8988T (cell line): ENCODE measurements at regions not wholly inside any gene's neighbourhood (a gene's known extent, or its start where the extent isn't known, plus 50 kb on each side); places are given as distances from the start of the nearest gene placed in this dataset.

Experiments
- DNase-seq: peaks from one replicate; pipeline ENCODE4 v3.0.0; 2011

DNA sequence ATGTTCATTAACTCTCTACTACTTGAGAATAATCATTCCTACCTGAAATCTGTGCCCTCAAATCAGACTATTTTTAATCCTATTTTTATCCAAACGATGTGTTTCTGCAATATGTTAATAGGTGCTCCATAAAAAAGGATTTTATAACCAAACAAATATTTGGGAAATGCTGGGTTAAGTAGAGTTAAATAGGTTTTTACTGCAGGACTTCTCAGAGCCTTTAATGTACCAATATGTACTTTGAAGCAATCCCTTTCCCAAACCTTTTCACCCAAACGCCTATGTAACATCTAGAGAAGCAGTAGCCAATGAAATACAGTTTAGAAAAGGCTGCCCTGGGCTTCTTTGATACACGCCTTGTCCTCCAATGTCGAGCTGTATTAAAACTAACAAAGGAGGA, 182.5 kb downstream of the SP3 start:
- no peak for DNase-seq

DNA sequence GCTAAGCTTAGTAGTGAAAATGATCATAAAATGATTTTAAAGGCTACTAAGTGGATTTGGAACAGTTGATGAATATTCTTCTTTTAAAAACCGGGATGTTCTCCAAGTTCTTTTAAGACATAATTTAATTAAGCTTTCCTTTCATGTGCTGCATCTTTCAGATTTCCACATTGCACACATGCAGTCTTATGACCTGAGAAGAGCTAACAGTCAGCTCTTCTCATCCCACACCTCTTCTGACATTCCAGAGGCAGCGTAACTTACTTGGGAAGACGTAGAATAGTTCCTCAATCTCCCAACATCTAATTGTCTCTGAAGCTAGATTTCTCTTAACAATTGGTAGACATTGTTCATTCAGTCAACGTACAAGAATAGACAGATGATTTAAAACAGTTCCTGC, 181.8 kb downstream of the SP3 start:
- no peak for DNase-seq

DNA sequence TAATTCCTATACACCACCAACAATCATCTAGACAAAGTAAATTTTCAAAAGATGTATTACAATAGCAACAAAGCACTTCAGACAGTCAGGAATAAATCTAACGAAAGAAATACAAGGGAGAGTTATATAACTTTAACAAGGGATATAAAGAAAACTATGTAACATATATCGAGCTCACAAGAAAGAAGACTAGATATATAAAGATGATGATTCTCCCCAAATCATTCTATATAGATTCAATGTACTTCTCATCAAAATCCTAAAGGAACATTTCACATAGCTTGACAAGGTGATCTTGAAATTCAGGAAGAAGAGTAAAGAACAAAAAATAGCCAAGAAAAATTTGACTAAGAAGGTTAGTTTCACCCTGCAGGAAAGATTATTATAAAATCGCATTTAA, 179.4 kb downstream of the SP3 start:
- no peak for DNase-seq

DNA sequence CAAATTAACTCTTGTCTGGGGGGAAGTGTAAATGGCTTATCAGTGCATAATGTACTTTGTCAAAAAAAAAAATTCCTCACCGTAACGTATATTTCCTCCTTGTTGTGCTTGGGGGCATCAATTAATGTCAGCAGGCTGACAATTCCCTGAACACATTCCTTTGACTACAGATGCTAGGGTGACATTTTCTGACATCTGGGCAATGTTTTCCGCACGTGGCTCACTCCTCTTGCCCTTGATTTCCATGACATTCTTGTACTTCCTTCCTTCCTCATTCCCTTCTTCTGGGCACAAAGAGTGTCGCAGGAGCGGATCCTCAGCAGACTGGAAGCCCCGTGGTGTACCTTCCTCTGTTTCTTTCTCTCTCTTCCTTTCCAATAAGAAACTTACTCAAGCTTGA, 173.7 kb downstream of the SP3 start:
- DNase-seq = no peak

DNA sequence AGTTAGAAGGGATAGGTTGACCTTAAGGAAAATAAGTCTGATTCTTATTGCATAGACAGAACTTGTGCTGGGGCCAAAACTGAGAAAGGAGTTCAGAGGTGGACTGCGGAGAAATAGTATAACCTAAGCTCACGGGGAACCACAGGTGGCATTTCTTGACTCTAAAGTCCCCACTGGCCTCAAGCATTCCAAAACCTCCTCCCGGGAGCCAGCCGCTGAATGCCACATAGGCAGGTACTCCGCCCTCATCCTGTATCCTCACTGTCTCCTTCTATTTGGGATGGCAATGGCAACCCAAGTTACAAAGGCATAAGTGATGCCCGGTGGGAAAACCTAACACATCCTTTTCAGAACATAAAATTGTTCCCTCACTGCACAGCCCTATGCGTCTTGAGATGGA, 173.0 kb downstream of the SP3 start:
- DNase-seq = no peak

DNA sequence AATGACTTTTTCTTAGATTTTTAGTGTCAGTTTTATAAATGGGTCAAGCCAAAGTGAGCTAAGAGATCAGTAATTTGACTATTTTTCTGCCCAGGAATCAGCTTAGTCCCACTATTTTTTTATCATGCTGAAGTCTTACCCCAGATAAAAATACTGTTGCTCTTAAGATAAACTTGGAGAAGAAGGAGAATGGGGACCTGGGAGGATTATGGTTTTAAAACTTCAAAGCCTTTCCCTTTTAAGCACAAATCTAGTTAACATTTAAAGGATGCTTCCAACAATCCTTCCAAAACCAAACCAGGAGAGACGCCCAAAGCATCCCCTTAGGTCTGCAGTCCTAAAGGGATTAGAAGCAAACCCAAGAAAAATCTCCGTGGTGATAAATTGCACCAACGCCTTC, 172.4 kb downstream of the SP3 start:
- no peak for DNase-seq

DNA sequence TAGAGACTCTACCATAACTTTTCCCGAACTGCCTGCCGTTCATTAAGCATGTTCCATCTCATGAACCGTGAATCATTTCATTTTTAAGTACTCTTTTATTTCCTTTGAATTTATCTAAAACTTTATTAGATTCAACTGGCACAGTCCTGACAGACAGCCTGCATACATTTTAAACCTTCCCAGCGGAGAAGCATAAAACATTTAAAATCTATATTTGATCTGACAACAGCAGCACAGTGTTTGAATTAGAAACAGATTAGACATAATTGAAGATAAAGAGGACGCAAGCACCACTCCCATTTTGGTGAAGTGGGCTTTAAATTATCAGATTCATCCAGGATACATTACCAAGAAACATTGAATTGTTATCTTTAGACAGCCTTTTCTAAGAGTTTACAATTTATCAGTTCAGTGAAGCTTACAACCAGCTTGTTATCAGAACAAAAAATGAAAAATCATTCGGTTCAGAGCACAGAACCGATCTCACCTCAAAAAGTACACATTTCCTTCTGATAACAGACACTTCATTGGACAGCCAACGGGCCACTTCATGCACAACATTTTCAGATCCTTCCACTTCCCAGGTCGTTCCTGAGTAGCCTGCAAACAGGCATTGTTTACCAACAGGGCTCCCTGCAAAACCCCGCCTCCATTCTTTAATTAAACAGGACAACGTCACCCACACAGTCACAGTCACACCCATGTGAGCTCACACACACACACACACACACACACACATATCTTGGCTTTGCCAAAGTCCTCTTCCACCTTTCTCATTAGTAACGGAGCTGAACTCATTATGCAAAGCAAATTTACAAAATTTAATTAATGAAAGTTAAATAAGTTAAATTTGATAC, 171.2 kb downstream of the SP3 start:
- no peak for DNase-seq

DNA sequence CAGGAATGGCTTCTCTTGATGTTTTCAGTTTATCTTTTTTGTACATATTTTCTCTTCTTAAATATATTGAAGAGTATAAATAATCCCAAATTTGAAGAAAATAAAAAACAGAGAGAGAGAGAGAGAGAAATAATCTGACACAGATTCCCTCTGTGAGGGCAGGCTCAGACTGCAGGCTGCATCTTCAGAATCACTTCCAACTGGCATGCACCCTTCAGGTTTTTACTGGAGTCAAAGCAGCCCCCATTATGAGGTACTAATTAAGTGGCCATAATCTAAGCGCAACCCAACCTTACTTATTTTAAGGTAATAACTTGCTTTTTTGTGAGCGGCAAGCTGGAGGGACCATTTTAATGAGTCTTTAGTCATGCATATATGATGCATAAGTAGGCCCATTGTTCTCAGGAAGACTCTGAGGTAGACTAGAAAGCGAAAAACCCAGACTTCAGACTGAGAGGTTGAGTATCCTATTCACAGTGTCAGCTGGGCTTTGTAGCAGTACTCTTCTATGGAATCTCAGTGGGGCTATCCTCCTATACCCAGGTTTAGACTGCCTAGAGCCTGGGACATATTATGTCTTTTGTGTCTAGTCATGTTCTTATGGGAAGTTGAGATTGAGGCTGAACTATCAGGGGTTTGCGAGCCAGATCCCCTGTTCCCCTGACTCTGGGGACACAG, 167.4 kb downstream of the SP3 start:
- no peak for DNase-seq

DNA sequence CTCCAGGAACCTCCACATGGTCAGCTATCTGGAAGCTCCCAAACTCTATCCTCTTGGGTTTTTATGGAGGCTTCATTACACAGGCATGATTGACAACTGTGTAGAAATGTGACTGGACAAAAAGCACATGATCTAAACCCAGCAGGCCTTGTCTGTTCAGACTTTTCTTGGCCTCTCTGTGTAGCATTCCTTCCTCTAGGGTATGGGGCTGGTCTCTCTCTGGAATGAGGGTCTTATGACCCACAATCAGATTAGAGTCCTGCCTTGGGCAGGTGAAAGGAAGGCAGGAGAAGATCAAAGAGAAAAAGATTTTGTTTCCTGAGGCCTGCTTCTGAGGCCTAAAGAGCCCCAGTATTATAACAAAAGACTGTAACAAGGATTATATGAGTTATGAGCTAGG, 162.7 kb downstream of the SP3 start:
- no peak for DNase-seq

DNA sequence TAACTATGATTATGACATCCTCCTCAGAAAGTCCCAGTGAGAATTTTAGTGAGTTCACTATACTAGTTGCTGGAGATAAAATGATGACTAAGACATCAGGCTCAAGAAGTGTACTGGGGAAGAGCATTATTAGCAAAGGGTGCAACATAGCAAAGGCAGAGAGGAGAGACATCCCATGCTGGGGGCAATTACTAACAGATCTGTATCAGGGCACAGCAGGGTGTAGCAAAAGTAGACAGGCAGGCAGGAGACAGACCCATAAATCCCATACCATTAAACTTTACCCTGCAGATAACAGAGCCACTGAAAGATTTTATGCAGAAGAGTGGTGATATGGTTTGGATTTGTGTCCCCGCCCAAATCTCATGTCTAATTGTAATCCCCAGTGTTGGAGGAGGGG, 161.7 kb downstream of the SP3 start:
- no peak for DNase-seq

DNA sequence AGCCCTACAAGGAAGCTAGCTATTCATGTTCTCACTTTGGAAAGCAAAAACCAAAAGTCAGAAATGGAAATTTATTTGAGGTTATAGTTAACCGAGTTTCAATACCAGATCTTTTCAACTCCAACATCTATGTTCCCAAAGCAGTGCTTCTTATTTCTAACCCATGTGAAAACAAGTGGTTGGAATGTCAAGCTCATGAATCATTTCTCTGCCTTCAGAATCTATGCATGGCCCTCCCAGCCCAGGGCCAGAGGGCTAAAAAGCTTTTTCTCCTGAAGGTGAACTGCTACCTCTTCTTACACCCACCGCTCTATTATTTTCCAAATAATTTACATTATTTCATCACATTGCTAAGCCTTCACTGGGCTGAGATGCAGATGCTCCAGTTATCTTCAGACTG, 158.4 kb downstream of the SP3 start:
- no peak for DNase-seq

DNA sequence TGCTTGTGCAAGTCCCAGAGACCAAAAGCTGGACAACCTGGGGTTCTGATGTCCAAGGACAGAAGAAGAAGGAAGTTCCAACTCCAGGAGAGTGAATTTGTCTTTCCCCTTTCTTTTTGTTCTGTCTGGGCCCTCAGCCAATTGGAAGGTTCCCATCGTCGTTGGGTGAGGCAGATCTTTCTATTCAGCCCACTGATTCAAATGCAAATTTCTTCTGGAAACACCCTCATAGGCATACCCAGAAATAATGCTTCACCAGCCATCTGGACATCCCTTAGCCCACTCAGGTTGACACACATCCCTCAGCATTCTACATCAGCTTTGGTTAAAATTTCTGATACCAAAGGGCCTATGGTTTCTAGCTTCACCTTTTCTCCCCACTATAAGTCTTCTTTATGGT, 156.5 kb downstream of the SP3 start:
- no peak for DNase-seq

DNA sequence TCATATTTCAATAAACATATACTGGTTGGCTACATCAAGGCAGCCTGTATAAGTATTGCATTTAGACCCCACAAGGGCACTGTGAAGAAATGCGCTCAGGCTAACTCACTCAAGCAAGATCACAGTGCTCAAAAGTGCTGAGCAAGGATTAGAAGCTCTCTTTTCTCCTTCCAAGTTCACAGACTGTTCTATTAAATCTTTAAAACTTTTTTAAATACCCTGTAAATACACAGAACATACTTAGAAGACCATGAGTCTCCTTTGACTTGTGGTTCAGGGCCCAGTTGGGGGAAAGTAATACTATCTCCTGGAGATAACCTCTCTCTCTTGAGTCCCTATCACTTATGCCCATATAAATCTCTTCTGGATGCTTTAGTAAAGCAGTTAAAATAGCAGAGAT, 152.9 kb downstream of the SP3 start:
- no peak for DNase-seq

DNA sequence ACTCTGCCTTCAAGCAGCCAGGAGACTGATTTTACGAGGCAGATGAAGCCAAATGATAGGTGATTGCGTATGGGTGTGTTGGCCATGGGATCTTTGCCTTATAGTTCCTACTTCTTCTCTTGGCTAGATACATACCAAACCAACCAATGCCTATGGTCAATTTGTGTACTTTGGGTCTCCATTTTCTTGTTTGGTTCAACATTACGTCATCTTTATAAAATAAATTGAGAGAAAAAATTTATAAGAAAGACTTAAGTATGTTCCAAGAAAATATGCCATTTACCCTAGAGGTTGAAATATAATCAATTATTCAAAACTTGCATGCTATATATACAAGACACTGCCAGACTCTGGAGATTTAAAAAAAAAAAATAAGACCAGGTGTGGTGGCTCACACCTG, 150.9 kb downstream of the SP3 start:
- no peak for DNase-seq

DNA sequence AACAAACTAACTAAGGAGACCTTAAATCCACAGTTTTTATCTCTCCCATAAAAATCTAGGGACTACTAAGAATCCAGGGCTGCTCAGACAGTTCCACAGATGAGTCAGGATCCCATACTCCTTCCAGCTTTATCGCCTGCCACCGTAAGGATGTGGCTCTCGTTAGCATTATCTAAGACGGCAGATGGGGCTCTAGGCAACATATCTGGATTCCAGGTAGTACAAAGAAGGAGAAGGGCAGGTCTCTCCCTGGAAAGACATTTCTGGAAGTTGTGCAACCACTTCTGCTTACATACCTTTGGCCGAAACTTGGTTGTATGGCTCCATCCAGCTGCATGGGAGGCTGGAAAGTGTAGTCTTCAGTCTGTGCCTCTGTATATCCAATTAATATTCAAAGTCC, 149.4 kb downstream of the SP3 start:
- DNase-seq = no peak

DNA sequence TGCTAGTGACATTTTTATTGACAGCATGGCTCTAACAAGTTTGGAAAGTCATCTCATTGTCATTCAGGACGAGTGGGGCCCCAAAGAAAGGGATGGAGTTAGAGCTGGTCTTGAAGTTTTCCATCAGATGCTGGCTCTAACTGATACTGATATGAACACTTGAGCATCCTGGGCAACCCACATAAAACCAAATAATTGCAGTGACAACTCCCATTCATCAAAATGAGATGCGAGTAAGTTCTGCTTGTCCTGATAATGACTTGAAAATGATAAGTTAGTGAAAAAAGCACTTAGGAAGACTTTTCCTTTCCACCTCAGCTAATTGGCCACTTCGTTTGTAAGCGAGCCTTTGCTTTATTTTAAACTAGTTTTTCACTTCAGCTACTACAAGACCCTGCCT, 147.6 kb downstream of the SP3 start:
- DNase-seq = no peak

DNA sequence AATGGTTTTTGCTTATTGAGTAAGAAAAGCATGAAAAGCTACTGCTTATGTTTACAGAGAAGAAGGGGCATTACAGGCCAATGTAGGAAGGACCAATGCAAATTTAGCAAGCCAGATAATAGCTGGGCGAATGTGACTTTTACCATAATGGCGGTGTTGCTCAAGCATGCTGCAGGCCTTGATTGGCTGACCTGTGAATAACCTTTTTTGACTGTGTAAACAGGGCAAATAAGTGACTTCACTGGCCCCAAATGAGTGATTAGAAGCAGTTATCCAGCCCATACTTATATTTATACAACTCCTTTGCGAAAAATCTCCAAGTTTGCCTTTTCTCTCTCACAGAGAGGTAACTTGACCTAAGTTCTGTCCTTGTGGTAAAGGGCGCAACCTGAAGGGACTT, 146.9 kb downstream of the SP3 start:
- DNase-seq = no peak

DNA sequence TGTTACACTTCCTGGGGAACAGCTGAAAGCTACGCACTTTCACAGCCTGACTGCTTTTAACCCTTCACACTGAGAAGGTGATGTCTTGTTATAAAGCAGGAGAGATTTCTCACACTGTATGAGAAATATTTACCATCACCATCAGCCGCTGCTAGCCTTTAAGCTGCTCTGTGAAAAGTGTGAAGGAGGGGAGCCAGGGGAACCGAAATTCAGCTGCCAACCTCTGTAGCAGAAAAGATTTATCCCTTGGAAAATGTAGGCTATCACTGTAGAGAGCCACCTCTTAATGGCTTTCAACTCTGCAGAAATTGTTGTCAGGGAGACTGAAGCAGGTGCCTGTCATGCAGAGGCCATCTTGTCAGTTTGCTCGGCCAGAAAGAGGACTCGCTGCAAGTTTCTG, 145.3 kb downstream of the SP3 start:
- no peak for DNase-seq

DNA sequence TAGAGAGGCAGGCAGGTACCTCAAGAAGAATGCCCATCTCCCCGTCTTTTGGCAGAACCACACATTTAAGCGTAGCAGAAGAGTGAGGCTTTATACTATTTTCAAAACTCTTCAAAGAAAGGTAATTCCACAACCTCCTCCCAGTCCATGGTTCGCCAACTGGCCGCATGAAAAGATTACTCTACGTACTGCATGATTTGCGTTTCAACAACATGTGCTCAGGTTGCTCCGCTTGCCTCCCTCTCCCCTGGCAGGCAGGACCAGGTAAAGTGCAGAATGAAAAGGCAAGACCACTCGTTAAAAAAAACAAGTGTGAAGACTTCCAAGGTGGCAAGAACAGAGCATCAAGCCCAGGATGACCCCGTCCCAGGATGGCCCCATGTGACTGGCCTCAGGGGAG, 143.7 kb downstream of the SP3 start:
- no peak for DNase-seq

DNA sequence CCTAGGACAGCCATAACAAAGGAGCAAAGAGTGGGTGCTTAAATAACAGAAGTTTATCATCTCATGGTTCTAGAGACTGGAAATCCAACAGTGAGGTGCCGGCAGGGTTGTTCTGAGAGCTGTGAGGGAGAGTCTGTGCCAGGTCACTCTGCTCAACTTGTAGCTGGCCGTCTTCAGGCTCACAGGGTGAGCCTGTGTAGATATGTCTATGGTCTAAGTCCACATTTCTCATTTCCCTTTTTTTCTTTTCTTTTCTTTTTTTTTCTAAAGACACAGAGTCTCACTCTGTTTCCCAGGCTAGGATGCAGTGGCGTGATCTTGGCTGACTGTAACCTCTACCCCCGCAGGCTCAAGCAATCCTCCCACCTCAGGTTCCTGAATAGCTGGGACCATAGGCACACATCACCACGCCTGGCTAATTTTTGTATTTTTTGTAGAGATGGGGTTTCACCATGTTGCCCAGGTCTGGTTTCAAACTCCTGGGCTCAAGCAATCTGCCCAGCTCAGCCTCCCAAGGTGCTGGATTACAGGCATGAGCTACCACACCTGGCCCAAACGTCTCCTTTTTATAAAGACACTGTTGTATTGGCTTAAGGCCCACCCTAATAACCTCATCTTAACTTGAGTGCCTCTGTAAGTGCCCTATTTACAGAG, 142.2 kb downstream of the SP3 start:
- DNase-seq = no peak

DNA sequence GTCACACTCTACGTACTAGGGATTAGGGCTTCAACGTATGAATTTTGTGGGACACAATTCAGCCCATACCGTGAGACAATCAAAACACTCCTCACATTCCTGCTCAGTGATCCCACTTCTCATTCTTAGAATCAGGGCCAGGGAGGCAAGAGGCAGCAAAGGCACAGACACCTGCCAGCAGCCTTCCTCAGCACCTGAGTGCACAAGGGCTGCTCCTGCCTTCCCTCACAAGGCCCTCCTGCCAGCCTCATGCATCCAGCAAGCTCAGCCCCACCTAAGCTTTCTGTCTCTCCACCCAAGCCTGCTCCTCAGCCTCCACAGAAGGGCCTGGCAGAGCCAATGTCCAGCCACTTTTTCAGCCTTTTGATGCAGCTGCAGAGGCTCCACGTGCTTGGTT, 141.6 kb downstream of the SP3 start:
- DNase-seq = no peak

DNA sequence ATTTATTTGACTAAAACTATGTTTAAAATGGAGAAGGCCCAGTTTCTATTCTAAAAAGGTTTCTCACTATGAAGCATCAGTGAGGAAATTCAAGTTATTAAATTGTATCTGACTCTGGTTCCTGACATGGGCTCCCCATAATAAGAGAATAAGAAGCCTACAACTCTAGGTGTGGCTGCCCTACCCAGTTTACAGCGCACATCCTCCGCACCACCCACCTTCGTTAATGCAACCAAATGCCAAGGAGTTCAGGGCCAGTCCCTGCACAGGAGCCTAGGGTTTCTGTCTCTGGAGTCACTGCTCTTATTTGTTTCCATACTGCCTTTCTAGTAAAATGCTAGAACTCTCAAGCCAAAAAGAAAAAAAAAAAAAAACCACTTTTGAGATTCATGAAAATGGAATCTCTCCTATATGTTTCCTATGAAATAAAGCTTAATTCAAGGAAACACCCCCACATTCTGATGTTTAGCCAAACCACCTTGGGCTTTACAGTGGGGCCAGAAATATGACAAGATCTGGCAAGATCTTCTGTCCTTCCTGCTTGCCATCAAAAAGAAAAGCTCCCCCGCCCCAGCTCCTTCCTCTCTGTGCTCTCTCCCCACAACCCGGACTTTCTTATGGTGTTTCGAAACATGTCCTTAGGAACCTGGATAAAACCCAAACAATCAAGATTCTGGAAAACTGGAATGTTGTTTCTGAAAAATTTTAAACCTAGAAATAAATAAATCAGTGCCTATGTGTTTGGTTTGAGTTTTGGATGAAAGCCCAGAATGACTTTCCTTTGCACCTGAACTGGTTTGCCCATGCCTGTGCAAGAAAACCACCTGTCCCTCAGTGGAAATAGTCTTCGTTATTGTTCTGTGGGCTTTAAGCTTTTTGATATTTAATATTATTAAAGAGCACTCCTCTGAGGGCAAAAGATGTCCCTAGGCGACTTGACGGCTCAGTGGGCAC, 136.7 kb downstream of the SP3 start:
- DNase-seq = no peak

DNA sequence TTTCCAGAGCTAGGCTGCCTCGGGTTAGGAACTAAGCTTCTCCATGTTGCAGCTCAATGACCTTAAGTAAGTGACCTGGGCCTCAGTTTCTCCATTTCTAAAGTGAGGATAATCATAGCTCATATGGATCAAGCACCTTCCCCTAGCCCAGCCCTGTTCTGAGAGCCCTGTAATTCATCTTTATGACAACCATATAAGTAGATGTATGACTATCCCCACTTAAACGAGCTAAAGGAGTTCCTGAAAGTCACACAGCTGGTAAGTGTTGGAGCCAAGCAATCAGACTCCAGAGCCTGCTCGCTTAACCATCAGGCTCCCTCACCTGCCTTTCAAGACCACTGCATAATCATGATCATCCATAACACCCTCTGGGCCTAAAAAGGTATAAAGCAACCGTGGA, 135.4 kb downstream of the SP3 start:
- DNase-seq = no peak
